Astrocyte of the spinal cord (primary cell): ENCODE measurements at regions not wholly inside any gene's neighbourhood (a gene's known extent, or its start where the extent isn't known, plus 50 kb on each side); places are given as distances from the start of the nearest gene placed in this dataset.
"Not testable (repeated sequence)": the region's sequence is repeated elsewhere in the genome, so short reads cannot be mapped to it uniquely, and the experiment has no call there.

Source experiments
- DNase-seq: peaks from one replicate; pipeline ENCODE4 v3.0.0; 2011; ENCODE audit warnings: low read depth, low spot score
- H3K4me3 ChIP-seq: 2 replicates; pipeline ENCODE4 v1.5.1; 2011; ENCODE audit warnings: low read depth, mild to moderate bottlenecking, low read length, moderate library complexity
- in situ Hi-C: cut with HindIII; loops from 2 replicates; pipeline ENCODE4 v1.10.0; 2017; ENCODE audit warnings: low sequenced_read_pairs
- TF ChIP-seq, protein P1 (sequence below): IDR thresholded peaks from 2 replicates; pipeline ENCODE4 v1.5.1; 2012; ENCODE audit warnings: low read depth, mild to moderate bottlenecking, low read length, inconsistent platforms

DNA sequence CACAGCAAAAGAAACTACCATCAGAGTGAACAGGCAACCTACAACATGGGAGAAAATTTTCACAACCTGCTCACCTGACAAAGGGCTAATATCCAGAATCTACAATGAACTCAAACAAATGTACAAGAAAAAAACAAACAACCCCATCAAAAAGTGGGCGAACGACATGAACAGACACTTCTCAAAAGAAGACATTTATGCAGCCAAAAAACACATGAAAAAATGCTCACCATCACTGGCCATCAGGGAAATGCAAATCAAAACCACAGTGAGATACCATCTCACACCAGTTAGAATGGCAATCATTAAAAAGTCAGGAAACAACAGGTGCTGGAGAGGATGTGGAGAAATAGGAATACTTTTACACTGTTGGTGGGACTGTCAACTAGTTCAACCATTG, 207.8 kb downstream of the USP6NL start:
- in situ Hi-C loops, DNase-seq, H3K4me3 ChIP-seq: not testable (repeated sequence)

DNA sequence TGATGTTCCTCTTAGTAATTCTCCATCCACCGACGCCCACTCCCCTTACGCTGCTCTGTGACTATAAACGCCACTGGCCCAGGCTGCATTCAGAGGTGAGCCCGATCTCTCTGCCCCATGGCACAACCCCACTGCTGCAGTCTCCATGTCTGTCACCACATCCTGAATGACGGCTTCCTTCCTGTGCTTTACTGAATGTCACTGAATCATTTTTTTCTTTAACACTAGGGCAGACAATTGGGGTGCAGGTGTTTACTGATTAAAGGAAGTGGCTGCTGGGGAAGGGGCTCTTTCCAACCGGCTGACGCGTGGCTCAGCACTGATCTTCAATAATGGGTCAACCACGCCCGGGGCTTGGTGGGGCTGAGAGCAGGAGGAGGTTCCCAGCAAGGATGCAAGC, 208.3 kb downstream of the USP6NL start:
- in situ Hi-C loops: no loop called here
- no peak for DNase-seq
- H3K4me3 ChIP-seq: no peak overlapping the region
- TF ChIP-seq, protein P1, sequence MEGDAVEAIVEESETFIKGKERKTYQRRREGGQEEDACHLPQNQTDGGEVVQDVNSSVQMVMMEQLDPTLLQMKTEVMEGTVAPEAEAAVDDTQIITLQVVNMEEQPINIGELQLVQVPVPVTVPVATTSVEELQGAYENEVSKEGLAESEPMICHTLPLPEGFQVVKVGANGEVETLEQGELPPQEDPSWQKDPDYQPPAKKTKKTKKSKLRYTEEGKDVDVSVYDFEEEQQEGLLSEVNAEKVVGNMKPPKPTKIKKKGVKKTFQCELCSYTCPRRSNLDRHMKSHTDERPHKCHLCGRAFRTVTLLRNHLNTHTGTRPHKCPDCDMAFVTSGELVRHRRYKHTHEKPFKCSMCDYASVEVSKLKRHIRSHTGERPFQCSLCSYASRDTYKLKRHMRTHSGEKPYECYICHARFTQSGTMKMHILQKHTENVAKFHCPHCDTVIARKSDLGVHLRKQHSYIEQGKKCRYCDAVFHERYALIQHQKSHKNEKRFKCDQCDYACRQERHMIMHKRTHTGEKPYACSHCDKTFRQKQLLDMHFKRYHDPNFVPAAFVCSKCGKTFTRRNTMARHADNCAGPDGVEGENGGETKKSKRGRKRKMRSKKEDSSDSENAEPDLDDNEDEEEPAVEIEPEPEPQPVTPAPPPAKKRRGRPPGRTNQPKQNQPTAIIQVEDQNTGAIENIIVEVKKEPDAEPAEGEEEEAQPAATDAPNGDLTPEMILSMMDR: no peak

DNA sequence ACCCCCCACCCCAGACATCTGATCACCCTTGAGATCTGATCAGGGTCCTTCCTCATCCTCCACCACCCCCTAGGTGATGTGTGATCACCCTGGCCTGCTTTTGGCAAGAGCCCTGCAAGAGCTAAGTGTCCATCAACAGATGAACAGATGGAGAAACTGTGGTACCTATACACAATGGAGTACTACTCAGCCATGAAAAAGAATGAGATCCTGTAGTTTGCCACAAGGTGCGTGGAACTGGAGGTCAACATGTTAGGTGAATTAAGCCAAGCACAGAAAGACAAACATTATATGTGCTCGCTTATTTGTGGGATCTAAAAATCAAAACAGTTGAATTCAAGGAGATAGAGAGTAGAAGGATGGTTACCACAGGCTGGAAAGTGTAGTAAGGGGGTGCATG, 209.1 kb downstream of the USP6NL start:
- in situ Hi-C loops: no loop called here
- no peak overlapping the region for H3K4me3 ChIP-seq
- TF ChIP-seq, protein P1: no peak
- no peak for DNase-seq

DNA sequence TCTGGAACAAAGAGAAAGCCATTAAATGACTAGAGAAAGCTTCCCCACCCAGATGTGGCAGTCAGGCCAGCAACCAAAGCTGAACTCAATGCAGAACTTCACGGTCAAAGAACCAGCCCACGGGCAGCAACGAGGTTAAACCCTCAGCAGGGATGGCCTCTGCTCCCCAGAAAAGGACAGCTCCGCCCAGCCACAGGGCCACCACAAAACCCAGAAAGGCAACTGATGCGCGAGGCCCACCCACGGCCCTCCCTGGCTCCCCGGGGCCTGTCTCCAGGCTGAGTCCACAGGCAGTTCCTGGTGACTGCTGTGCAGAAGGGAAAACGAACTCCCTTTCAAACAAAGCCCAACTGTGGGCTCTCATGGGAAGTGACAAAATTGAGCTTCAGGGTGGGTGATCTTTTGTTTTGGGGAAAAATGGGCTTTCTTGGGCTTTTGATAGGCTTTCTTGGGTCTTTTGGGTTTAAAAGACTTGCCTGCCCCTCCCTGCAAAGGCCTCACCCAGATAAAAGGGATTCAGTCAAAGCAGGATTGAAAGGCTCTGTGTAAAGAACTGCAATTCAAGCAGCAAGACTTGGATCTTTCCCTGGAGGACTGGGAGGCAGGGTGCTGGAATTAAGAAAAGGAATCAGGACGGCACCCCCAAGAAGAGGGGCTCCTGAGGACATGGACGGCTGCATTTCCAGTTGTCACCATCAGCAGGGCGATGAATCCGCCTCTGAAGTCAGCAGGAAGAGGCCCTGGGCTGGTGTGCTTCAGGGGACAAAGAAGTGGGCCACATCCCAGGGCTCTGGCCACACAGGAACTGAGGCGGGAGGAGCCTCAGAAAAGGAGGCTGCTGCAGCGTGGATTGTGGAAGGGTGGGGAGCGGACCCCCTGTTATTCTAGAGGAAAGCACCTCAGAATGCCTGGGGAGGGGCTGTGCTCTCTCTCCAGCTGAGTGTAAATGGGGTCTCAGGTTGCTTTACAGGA, 209.9 kb downstream of the USP6NL start:
- in situ Hi-C loops: no loop called here
- no peak overlapping the region for H3K4me3 ChIP-seq
- no peak for DNase-seq
- TF ChIP-seq, protein P1: no peak

DNA sequence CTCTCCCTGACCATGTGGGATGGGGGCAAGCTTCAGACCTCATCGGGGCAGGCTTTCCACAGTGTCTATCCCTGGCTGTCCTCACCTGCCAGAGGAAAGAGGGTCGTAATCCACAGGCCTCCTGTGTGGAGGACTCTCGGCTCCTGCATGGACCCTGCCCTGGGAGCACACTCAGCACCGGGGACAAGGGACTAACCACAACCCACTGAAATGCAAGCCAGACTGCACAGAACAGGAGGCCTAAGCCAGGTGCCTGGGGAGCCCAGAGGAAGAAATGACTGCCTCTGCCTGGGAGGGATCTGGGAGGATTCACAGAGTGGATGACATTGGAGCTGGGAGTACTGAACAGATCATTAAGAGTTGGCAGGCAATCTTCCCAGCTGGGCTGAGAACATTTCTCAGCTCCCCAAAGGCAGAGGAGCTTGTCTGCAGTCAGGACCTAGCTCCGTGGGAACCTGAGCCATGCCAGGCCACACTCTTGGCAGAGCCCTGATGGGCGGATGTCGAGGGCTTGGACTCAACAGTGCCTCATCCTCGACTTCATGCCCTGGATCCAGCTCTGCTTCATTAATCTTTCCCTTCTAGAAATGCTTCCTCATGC, 213.4 kb downstream of the USP6NL start:
- TF ChIP-seq, protein P1: no peak
- in situ Hi-C loops: no loop called here
- H3K4me3 ChIP-seq: no peak overlapping the region
- peak; percentile 45 for DNase-seq

DNA sequence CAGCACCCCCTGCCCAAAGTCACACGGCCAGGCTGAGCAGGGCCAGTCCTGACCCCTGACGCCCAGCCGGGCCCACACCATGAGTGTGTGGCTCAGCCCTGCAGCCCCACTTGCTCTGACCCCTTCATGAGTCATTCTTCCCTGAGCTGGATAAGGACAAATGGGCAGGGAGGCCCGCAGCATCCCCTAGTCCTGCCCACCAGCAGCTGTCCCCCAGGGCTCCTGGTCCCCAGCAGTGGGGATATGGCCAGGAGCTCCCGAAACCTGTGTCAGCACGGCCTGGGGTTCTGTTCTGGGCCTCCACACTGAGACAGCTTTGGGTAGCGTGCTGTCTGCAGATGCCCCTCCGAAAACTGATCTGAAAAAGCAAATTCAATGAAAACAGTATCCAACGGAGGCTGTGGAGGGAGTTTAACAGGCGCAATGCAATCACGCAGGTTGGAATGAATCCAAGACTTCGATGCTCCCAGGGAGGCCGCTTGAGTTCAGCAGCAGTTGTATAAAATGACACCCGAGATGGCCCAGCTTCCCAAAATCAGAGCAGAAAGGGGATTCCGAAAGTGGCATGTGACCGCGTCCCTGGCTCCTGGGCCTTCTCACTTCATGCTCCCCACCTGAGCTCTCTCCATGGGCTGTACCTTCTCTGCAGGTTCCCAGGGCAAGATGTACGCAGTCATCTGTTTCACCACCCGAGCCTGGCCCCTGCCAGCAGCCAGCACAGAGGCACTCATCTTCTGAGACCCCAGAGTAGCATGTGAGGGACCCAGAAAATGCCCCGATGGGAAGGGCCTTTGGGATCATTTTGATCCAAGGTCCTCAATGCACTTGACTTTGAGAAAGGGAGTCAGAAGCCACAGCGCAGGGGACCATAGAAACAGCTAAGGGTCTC, 214.1 kb downstream of the USP6NL start:
- TF ChIP-seq, protein P1: no peak
- no peak overlapping the region for H3K4me3 ChIP-seq
- in situ Hi-C loops: no loop called here
- DNase-seq: no peak
